ENCODE measurements at regions not wholly inside any gene's neighbourhood (a gene's known extent, or its start where the extent isn't known, plus 50 kb on each side); places are given as distances from the start of the nearest gene placed in this dataset.

DNA sequence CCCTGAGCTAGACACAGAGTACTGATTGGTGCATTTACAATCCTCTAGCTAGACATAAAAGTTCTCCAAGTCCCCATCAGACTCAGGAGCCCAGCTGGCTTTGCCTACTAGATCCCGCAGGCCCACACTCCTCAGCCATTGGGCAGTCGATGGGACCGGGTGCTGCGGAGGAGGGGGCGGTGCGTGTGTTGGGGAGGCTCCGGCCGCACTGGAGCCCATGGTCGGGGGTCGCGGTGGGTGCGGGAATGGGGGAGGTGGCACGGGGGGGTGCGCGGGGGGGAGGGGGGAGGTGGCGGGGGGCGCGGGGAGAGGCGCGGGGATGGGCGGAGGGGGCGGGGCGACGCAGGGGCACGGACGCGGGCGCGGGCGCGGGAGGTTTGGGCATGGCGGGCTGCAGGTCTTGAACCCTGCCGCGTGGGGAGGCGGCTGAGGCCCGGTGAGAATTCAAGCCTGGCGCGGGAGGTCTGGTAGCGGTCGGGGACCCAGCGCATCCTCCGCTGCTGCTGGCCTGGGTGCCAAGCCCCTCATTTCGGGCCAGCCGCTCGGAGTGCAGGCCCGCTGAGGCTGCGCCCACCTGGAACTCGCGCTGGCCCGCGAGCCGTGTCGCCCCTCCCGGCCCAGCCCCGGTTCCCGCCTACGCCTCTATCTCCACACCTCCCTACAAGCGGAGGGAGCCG is 674.1 kb downstream of the SLITRK5 start:
- TF ChIP-seq CTCF (IDR thresholded peaks at IDR 0.05; ENCODE audit: poor library complexity) (no peak), EZH2phosphoT487 (IDR thresholded peaks at IDR 0.05; ENCODE audit: low read depth, severe bottlenecking, unreplicated experiment) (no peak)
